B cell (primary cell): ENCODE measurements at regions not wholly inside any gene's neighbourhood (a gene's known extent, or its start where the extent isn't known, plus 50 kb on each side); places are given as distances from the start of the nearest gene placed in this dataset.

ENCODE experiments used
- EZH2 ChIP-seq: IDR thresholded peaks from 2 replicates; pipeline ENCODE4 v1.6.1; 2012; ENCODE audit warnings: borderline replicate concordance, low read depth, mild to moderate bottlenecking, moderate library complexity, low read length; ENCODE audit not compliant: insufficient read depth, poor library complexity, severe bottlenecking
- TF ChIP-seq, protein P1 (sequence below): fragments of 200-600 bp; IDR thresholded peaks from one replicate; pipeline ENCODE4 v1.8.0; 2022; ENCODE audit warnings: antibody characterized with exemption, mild to moderate bottlenecking

DNA sequence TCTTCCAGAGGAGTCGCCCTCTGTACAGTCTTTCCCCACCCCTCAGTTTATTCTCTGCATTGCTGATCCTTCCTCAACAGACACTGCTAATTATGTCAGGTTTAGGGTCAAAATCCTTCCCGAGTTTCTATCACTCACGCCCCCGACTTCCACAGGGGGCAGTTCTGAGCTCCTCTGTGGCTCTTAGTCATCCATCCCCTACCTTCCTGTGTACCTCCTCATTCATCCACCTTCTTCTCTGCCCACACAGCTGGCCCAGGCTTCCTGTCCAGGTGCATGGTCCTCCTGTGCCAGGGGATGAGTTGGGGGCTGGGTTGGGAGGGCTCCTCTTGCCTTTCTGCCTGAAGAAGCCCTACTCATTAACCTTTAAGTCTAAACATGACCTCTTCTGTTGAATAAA is 202.9 kb downstream of the ARL4C start:
- TF ChIP-seq, protein P1, sequence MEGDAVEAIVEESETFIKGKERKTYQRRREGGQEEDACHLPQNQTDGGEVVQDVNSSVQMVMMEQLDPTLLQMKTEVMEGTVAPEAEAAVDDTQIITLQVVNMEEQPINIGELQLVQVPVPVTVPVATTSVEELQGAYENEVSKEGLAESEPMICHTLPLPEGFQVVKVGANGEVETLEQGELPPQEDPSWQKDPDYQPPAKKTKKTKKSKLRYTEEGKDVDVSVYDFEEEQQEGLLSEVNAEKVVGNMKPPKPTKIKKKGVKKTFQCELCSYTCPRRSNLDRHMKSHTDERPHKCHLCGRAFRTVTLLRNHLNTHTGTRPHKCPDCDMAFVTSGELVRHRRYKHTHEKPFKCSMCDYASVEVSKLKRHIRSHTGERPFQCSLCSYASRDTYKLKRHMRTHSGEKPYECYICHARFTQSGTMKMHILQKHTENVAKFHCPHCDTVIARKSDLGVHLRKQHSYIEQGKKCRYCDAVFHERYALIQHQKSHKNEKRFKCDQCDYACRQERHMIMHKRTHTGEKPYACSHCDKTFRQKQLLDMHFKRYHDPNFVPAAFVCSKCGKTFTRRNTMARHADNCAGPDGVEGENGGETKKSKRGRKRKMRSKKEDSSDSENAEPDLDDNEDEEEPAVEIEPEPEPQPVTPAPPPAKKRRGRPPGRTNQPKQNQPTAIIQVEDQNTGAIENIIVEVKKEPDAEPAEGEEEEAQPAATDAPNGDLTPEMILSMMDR: no peak
- no peak for TF ChIP-seq EZH2
